WTC11 (cell line): ENCODE measurements at regions not wholly inside any gene's neighbourhood (a gene's known extent, or its start where the extent isn't known, plus 50 kb on each side); places are given as distances from the start of the nearest gene placed in this dataset.

Source experiments
- ATAC-seq: fragments of 200-7000 bp; cut with Tn5 transposase; 2 replicates; pipeline ENCODE4 v1.10.0; 2021; ENCODE audit warnings: mild to moderate bottlenecking, moderate library complexity
- CTCF ChIA-PET: fragments of 300-600 bp; sonication (Branson Sonifier 250); formaldehyde crosslinking; loops from one replicate; lab custom pipeline; 2021; ENCODE audit warnings: antibody characterized with exemption; lab: Charles Lee
- POLR2A ChIA-PET: fragments of 350-600 bp; sonication (Branson Sonifier 250); formaldehyde crosslinking; loops from one replicate; lab custom pipeline; 2021; ENCODE audit warnings: antibody characterized with exemption; lab: Charles Lee
- DNase-seq: peaks from one replicate; pipeline ENCODE4 v3.0.0; 2021; ENCODE audit warnings: low spot score
- H3K27ac Mint-ChIP-seq: 2 replicates; pipeline ENCODE4 v1.8.0; 2021; ENCODE audit warnings: mixed read lengths
- H3K27me3 Mint-ChIP-seq: 2 replicates; pipeline ENCODE4 v1.8.0; 2021; ENCODE audit warnings: low read depth, mild to moderate bottlenecking, moderate library complexity, mixed read lengths
- H3K36me3 Mint-ChIP-seq: 2 replicates; pipeline ENCODE4 v1.8.0; 2021; ENCODE audit warnings: mixed read lengths
- H3K4me1 Mint-ChIP-seq: 2 replicates; pipeline ENCODE4 v1.8.0; 2022; ENCODE audit warnings: mixed read lengths
- H3K4me3 Mint-ChIP-seq: 2 replicates; pipeline ENCODE4 v1.8.0; 2021; ENCODE audit warnings: mild to moderate bottlenecking, moderate library complexity, mixed read lengths
- H3K9me3 Mint-ChIP-seq: 2 replicates; pipeline ENCODE4 v1.8.0; 2021; ENCODE audit warnings: mixed read lengths
- AFF4 ChIP-seq: sonication (generic); formaldehyde crosslinking; IDR thresholded peaks from 2 replicates; pipeline ENCODE4 v1.8.1; 2023; ENCODE audit warnings: mild to moderate bottlenecking, missing genetic modification reagents, borderline replicate concordance
- CREM ChIP-seq: sonication (generic); formaldehyde crosslinking; IDR thresholded peaks from 2 replicates; pipeline ENCODE4 v1.8.1; 2022; ENCODE audit warnings: mild to moderate bottlenecking, missing genetic modification reagents, moderate library complexity
- CTCF ChIP-seq: fragments of 200-600 bp; IDR thresholded peaks from 2 replicates; pipeline ENCODE4 v1.8.0; 2022; ENCODE audit warnings: antibody characterized with exemption
- E2F5 ChIP-seq: sonication (generic); formaldehyde crosslinking; IDR thresholded peaks from 2 replicates; pipeline ENCODE4 v1.8.1; 2022; ENCODE audit warnings: mild to moderate bottlenecking, moderate library complexity, missing genetic modification reagents
- ESRRA ChIP-seq: sonication (generic); formaldehyde crosslinking; IDR thresholded peaks from 2 replicates; pipeline ENCODE4 v1.8.1; 2022; ENCODE audit warnings: mild to moderate bottlenecking, missing genetic modification reagents, borderline replicate concordance
- ETV6 ChIP-seq: sonication (generic); formaldehyde crosslinking; IDR thresholded peaks from 2 replicates; pipeline ENCODE4 v1.8.1; 2022; ENCODE audit warnings: mild to moderate bottlenecking, missing genetic modification reagents
- FOXP1 ChIP-seq: sonication (generic); formaldehyde crosslinking; IDR thresholded peaks from 2 replicates; pipeline ENCODE4 v1.8.0; 2022; ENCODE audit warnings: missing genetic modification reagents, mild to moderate bottlenecking, moderate library complexity, borderline replicate concordance
- GTF2I ChIP-seq: fragments of 250-450 bp; sonication (Bioruptor Pico); conservative IDR thresholded peaks from 2 replicates; pipeline ENCODE4 v1.4.0; 2021; ENCODE audit warnings: mild to moderate bottlenecking
- IRF2 ChIP-seq: sonication (generic); formaldehyde crosslinking; IDR thresholded peaks from 2 replicates; pipeline ENCODE4 v1.8.0; 2022; ENCODE audit warnings: low read depth, missing genetic modification reagents, borderline replicate concordance
- MLX ChIP-seq: sonication (generic); formaldehyde crosslinking; IDR thresholded peaks from 2 replicates; pipeline ENCODE4 v1.8.1; 2023; ENCODE audit warnings: mild to moderate bottlenecking, missing genetic modification reagents, moderate library complexity
- NFE2L1 ChIP-seq: sonication (generic); formaldehyde crosslinking; IDR thresholded peaks from 2 replicates; pipeline ENCODE4 v1.8.1; 2023; ENCODE audit warnings: missing genetic modification reagents
- NFYB ChIP-seq: sonication (generic); formaldehyde crosslinking; conservative IDR thresholded peaks from 2 replicates; pipeline ENCODE4 v1.8.0; 2022; ENCODE audit warnings: low read depth, missing genetic modification reagents
- RORB ChIP-seq: fragments of 250-450 bp; sonication (Bioruptor Pico); IDR thresholded peaks from 2 replicates; pipeline ENCODE4 v1.9.0; 2021; ENCODE audit warnings: mild to moderate bottlenecking
- TEAD4 ChIP-seq: sonication (generic); formaldehyde crosslinking; IDR thresholded peaks from 2 replicates; pipeline ENCODE4 v1.8.0; 2022; ENCODE audit warnings: mild to moderate bottlenecking, missing genetic modification reagents
- ZNF121 ChIP-seq: sonication (generic); formaldehyde crosslinking; IDR thresholded peaks from 2 replicates; pipeline ENCODE4 v1.8.0; 2023; ENCODE audit warnings: missing genetic modification reagents
- ZNF138 ChIP-seq: sonication (generic); formaldehyde crosslinking; conservative IDR thresholded peaks from 2 replicates; pipeline ENCODE4 v1.8.1; 2022; ENCODE audit warnings: mild to moderate bottlenecking, moderate library complexity, missing genetic modification reagents
- ZNF232 ChIP-seq: sonication (generic); formaldehyde crosslinking; IDR thresholded peaks from 2 replicates; pipeline ENCODE4 v1.8.0; 2022; ENCODE audit warnings: mild to moderate bottlenecking, missing genetic modification reagents
- ZNF416 ChIP-seq: fragments of 250-450 bp; sonication (Bioruptor Pico); IDR thresholded peaks from 2 replicates; pipeline ENCODE4 v1.9.0; 2021; ENCODE audit warnings: mild to moderate bottlenecking, inconsistent platforms
- ZNF423 ChIP-seq: fragments of 250-450 bp; sonication (Bioruptor Pico); IDR thresholded peaks from 2 replicates; pipeline ENCODE4 v2.1.2; 2022; ENCODE audit warnings: mild to moderate bottlenecking, moderate library complexity
- ZNF425 ChIP-seq: fragments of 250-450 bp; sonication (Bioruptor Pico); conservative IDR thresholded peaks from 2 replicates; pipeline ENCODE4 v1.9.0; 2021; ENCODE audit warnings: mild to moderate bottlenecking
- ZNF512 ChIP-seq: sonication (generic); formaldehyde crosslinking; IDR thresholded peaks from 2 replicates; pipeline ENCODE4 v1.8.1; 2022; ENCODE audit warnings: missing genetic modification reagents, borderline replicate concordance

GRCh38 chr21:39120876-39121599 lies 62.2 kb downstream of the PSMG1 start:
- peaks cover 9% of the 10 kb centered on the region for H3K4me1 Mint-ChIP-seq
- no peak overlapping the region for H3K27ac Mint-ChIP-seq
- TF ChIP-seq NFYB (no peak), E2F5 (CRISPR knock-in tag) (no peak), TEAD4 (CRISPR knock-in tag) (no peak), ZNF121 (CRISPR knock-in tag) (no peak), CREM (no peak), ETV6 (CRISPR knock-in tag) (no peak), FOXP1 (CRISPR knock-in tag) (no peak), GTF2I (CRISPR knock-in tag) (no peak), CTCF (no peak), AFF4 (CRISPR knock-in tag) (no peak), IRF2 (CRISPR knock-in tag) (no peak), RORB (CRISPR knock-in tag) (no peak), ZNF423 (CRISPR knock-in tag) (no peak), ESRRA (no peak), MLX (CRISPR knock-in tag) (no peak)
- H3K27me3 Mint-ChIP-seq: no peaks in the 10 kb centered on the region; the same call in 1 of the 2 replicates
- ChIA-PET CTCF (interaction anchor here (0.9 to 1.0 kb wide), 2 partner anchors 25 to 653 kb away, joined by 3 to 4 read pairs; no protein-coding TSS in a partner anchor), POLR2A (interaction anchor here (0.5 kb wide), 1 partner anchor 325 kb away, joined by 7 read pairs; no protein-coding TSS in a partner anchor)
- peaks cover 9% of the 10 kb centered on the region for H3K9me3 Mint-ChIP-seq
- H3K4me3 Mint-ChIP-seq: no peak overlapping the region
- peak; percentile 75 for ATAC-seq
- H3K36me3 Mint-ChIP-seq: no peaks in the 10 kb centered on the region
- DNase-seq: peak; percentile 29

- Mint-ChIP-seq H3K4me1 (0 out of 2 replicates have a peak, but pooled peaks cover 3% of the 10 kb centered on the region), H3K27ac (no peak overlapping the region), H3K36me3 (no peaks in the 10 kb centered on the region), H3K4me3 (no peak overlapping the region), H3K27me3 (no peaks in the 10 kb centered on the region; the same call in 1 of the 2 replicates), H3K9me3 (peaks cover 9% of the 10 kb centered on the region)
- POLR2A ChIA-PET: no interaction called here
- ATAC-seq (no peak), DNase-seq (no peak)
- CTCF ChIA-PET: interaction anchor here (0.9 kb wide), 1 partner anchor 652 kb away, joined by 3 read pairs; no protein-coding TSS in a partner anchor
- no peak for TF ChIP-seq NFE2L1 (CRISPR knock-in tag)
- TF ChIP-seq ZNF425 (CRISPR knock-in tag): no peak
- TF ChIP-seq CTCF: no peak
- no peak for TF ChIP-seq ZNF138 (CRISPR knock-in tag)
- no peak for TF ChIP-seq ZNF512 (CRISPR knock-in tag)
- TF ChIP-seq E2F5 (CRISPR knock-in tag): no peak
- no peak for TF ChIP-seq ZNF232 (CRISPR knock-in tag)
- TF ChIP-seq ZNF416 (CRISPR knock-in tag): no peak
Measured at GRCh38 chr21:39119891-39120290, 63.4 kb downstream of the PSMG1 start.
